ENCODE measurements at regions not wholly inside any gene's neighbourhood (a gene's known extent, or its start where the extent isn't known, plus 50 kb on each side); places are given as distances from the start of the nearest gene placed in this dataset.

GRCh38 chrX:16018291-16018690 is 105.1 kb upstream of the GRPR start:
- TF ChIP-seq, protein P1, sequence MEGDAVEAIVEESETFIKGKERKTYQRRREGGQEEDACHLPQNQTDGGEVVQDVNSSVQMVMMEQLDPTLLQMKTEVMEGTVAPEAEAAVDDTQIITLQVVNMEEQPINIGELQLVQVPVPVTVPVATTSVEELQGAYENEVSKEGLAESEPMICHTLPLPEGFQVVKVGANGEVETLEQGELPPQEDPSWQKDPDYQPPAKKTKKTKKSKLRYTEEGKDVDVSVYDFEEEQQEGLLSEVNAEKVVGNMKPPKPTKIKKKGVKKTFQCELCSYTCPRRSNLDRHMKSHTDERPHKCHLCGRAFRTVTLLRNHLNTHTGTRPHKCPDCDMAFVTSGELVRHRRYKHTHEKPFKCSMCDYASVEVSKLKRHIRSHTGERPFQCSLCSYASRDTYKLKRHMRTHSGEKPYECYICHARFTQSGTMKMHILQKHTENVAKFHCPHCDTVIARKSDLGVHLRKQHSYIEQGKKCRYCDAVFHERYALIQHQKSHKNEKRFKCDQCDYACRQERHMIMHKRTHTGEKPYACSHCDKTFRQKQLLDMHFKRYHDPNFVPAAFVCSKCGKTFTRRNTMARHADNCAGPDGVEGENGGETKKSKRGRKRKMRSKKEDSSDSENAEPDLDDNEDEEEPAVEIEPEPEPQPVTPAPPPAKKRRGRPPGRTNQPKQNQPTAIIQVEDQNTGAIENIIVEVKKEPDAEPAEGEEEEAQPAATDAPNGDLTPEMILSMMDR (IDR thresholded peaks at IDR 0.05; ENCODE audit: low read depth, low read length), result no peak
- Histone ChIP-seq H3K36me3 (no peaks in the 10 kb centered on the region), H3K4me3 (ENCODE audit: low read depth, low read length) (no peak overlapping the region), H3K4me1 (no peaks in the 10 kb centered on the region), H3K9me3 (no peaks in the 10 kb centered on the region), H3K27me3 (no peaks in the 10 kb centered on the region)
- DNase-seq, result no peak

DNA sequence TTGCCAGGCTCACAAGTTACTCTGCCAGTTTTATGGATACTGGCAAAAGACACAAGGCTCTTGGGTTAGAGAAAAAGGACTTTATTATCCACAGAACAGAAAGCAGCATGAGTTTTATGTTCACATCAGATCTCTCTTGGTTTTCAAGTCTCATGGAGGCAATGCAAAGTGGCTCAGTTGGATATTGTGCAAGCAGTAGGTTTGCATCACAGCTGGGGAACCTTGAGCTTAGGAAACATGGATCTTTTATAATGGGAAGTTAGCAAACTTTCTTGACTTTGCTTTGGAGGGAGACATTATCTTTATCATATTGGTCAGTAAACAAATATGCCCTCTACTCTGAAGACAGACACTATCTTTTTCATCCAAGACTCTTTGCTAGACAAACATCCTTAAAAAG is 109.2 kb upstream of the GRPR start:
- TF ChIP-seq, protein P1 (IDR thresholded peaks at IDR 0.05; ENCODE audit: low read depth, low read length), result no peak
- no peak for DNase-seq
- Histone ChIP-seq H3K36me3 (no peaks in the 10 kb centered on the region), H3K4me3 (ENCODE audit: low read depth, low read length) (no peak overlapping the region), H3K27me3 (no peaks in the 10 kb centered on the region), H3K4me1 (no peaks in the 10 kb centered on the region), H3K9me3 (no peaks in the 10 kb centered on the region)

- TF ChIP-seq, protein P1 (IDR thresholded peaks at IDR 0.05; ENCODE audit: low read depth, low read length), result no peak
- H3K4me1 ChIP-seq, result no peaks in the 10 kb centered on the region
- no peaks in the 10 kb centered on the region for H3K36me3 ChIP-seq
- no peaks in the 10 kb centered on the region for H3K27me3 ChIP-seq
- no peak for DNase-seq
- H3K4me3 ChIP-seq (ENCODE audit: low read depth, low read length), result no peak overlapping the region
- no peaks in the 10 kb centered on the region for H3K9me3 ChIP-seq
These were observed 111.1 kb upstream of the GRPR start for GRCh38 chrX:16012250-16012649.

DNA sequence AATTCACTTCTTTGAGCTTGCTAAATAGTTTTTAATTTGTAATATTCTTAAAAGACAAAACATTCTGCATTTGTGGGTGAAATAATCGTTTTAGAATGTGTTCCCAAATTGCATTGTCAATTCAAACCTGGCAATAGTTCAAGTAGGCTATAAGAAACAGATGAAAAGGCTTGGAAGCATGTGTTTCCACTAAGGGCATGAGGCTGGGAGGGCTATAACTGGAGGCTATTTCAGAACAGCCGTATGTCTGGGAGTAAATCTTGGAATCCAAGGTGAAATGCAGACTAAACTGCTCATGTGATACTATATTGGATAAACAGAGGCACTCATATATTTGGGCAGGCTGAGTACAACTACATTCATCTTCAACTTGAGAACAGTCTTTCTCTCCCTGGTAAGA is 117.4 kb upstream of the GRPR start:
- Histone ChIP-seq H3K36me3 (no peaks in the 10 kb centered on the region), H3K27me3 (no peaks in the 10 kb centered on the region), H3K4me3 (ENCODE audit: low read depth, low read length) (no peak overlapping the region), H3K9me3 (no peaks in the 10 kb centered on the region), H3K4me1 (no peaks in the 10 kb centered on the region)
- no peak for DNase-seq
- TF ChIP-seq, protein P1 (IDR thresholded peaks at IDR 0.05; ENCODE audit: low read depth, low read length), result no peak

DNA sequence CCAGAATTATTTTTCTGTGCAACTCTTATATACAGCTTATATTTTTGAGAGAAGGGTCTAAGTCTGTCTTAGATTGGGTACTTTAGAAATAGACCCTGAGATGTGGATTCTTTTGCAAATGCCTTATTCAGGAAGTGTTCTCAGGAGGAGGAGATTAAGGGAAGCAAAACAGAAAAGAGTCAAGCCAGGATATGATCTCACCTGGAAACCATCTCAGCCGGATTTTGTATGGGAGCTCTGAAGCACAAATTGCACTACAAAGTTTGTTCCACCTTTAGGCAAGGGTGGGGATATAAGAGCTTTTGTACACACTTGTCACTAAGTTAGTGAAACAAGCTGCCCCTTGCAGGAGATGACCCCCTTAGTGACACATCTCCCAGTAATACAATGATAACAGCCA is 121.2 kb upstream of the GRPR start:
- Histone ChIP-seq H3K27me3 (no peaks in the 10 kb centered on the region), H3K4me3 (ENCODE audit: low read depth, low read length) (no peak overlapping the region), H3K36me3 (no peaks in the 10 kb centered on the region), H3K4me1 (no peaks in the 10 kb centered on the region), H3K9me3 (no peaks in the 10 kb centered on the region)
- TF ChIP-seq, protein P1 (IDR thresholded peaks at IDR 0.05; ENCODE audit: low read depth, low read length), result no peak
- no peak for DNase-seq

GRCh38 chrX:15998350-15998749 is 125.0 kb upstream of the GRPR start:
- no peaks in the 10 kb centered on the region for H3K36me3 ChIP-seq
- no peak overlapping the region for H3K4me3 ChIP-seq (ENCODE audit: low read depth, low read length)
- no peaks in the 10 kb centered on the region for H3K27me3 ChIP-seq
- no peaks in the 10 kb centered on the region for H3K9me3 ChIP-seq
- TF ChIP-seq, protein P1 (IDR thresholded peaks at IDR 0.05; ENCODE audit: low read depth, low read length), result no peak
- no peaks in the 10 kb centered on the region for H3K4me1 ChIP-seq
- DNase-seq, result no peak

Measured in BE2C (cell line).